OCI-LY1 (cell line): ENCODE measurements at regions not wholly inside any gene's neighbourhood (a gene's known extent, or its start where the extent isn't known, plus 50 kb on each side); places are given as distances from the start of the nearest gene placed in this dataset.

Experiments
- CTCF ChIP-seq: fragments of 200-600 bp; sonication (generic), shearing (Covaris generic); IDR thresholded peaks from 2 replicates; pipeline ENCODE4 v1.5.1; 2017; ENCODE audit warnings: mild to moderate bottlenecking, antibody characterized with exemption, low read length, moderate library complexity, mixed read lengths
- EZH2 ChIP-seq: fragments of 200-600 bp; sonication (generic), shearing (Covaris generic); IDR thresholded peaks from 2 replicates; pipeline ENCODE4 v1.8.0; 2017; ENCODE audit warnings: borderline replicate concordance, mixed run types, mild to moderate bottlenecking, antibody characterized with exemption, low read length, moderate library complexity, mixed read lengths

GRCh38 chr2:64212346-64212745 is 68.1 kb upstream of the PELI1 start:
- TF ChIP-seq CTCF (no peak), EZH2 (no peak)
